ENCODE measurements at regions not wholly inside any gene's neighbourhood (a gene's known extent, or its start where the extent isn't known, plus 50 kb on each side); places are given as distances from the start of the nearest gene placed in this dataset.

GRCh38 chr4:79673898-79674297 lies 265.9 kb upstream of the GK2 start:
- no peaks in the 10 kb centered on the region for H3K9me2 ChIP-seq (replicated peaks; ENCODE audit: insufficient read depth)
- H3K4me1 ChIP-seq (ENCODE audit: insufficient read depth) = no peaks in the 10 kb centered on the region
- H3K79me2 ChIP-seq = no peaks in the 10 kb centered on the region
- H4K20me1 ChIP-seq (ENCODE audit: insufficient read depth, poor library complexity, severe bottlenecking) = no peaks in the 10 kb centered on the region
- no peaks in the 10 kb centered on the region for H3K9me3 ChIP-seq (ENCODE audit: low read depth)
- H3K36me3 ChIP-seq (replicated peaks; ENCODE audit: insufficient read depth, low read depth) = no peaks in the 10 kb centered on the region
- no peak for DNase-seq (ENCODE audit: low spot score)
- WGBS (ENCODE audit: low lambda C conversion rate, missing lambda C conversion rate) = 97% methylated on average over 3 of the region's 3 CpGs
- no peak overlapping the region for H3K4me3 ChIP-seq
- H2AFZ ChIP-seq = no peak overlapping the region
- no peak overlapping the region for H3K4me2 ChIP-seq
- H3K27me3 ChIP-seq = no peaks in the 10 kb centered on the region
- TF ChIP-seq CTCF (IDR thresholded peaks at IDR 0.05; ENCODE audit: poor library complexity) (no peak), EZH2phosphoT487 (IDR thresholded peaks at IDR 0.05; ENCODE audit: low read depth, severe bottlenecking, unreplicated experiment) (no peak), EZH2 (IDR thresholded peaks at IDR 0.05; ENCODE audit: borderline replicate concordance) (no peak)
- H3K27ac ChIP-seq = no peak overlapping the region

- no peaks in the 10 kb centered on the region for H3K4me1 ChIP-seq (ENCODE audit: insufficient read depth)
- no peaks in the 10 kb centered on the region for H3K9me2 ChIP-seq (replicated peaks; ENCODE audit: insufficient read depth)
- no peaks in the 10 kb centered on the region for H3K9me3 ChIP-seq (ENCODE audit: low read depth)
- no peaks in the 10 kb centered on the region for H4K20me1 ChIP-seq (ENCODE audit: insufficient read depth, poor library complexity, severe bottlenecking)
- 82% methylated on average over 7 of the region's 7 CpGs for WGBS (ENCODE audit: low lambda C conversion rate, missing lambda C conversion rate)
- H2AFZ ChIP-seq = no peak overlapping the region
- no peak overlapping the region for H3K4me3 ChIP-seq
- no peak overlapping the region for H3K27ac ChIP-seq
- no peaks in the 10 kb centered on the region for H3K27me3 ChIP-seq
- DNase-seq (ENCODE audit: low spot score) = no peak
- TF ChIP-seq CTCF (IDR thresholded peaks at IDR 0.05; ENCODE audit: poor library complexity) (no peak), EZH2 (IDR thresholded peaks at IDR 0.05; ENCODE audit: borderline replicate concordance) (no peak), EZH2phosphoT487 (IDR thresholded peaks at IDR 0.05; ENCODE audit: low read depth, severe bottlenecking, unreplicated experiment) (no peak)
- no peaks in the 10 kb centered on the region for H3K36me3 ChIP-seq (replicated peaks; ENCODE audit: insufficient read depth, low read depth)
- no peak overlapping the region for H3K4me2 ChIP-seq
- H3K79me2 ChIP-seq = no peaks in the 10 kb centered on the region
Measured at GRCh38 chr4:79673377-79673776, 265.3 kb upstream of the GK2 start.

GRCh38 chr4:79666875-79667274 lies 258.8 kb upstream of the GK2 start:
- Histone ChIP-seq H3K4me2 (no peak overlapping the region), H2AFZ (no peak overlapping the region), H3K79me2 (no peaks in the 10 kb centered on the region), H3K36me3 (replicated peaks; ENCODE audit: insufficient read depth, low read depth) (no peaks in the 10 kb centered on the region), H4K20me1 (ENCODE audit: insufficient read depth, poor library complexity, severe bottlenecking) (no peaks in the 10 kb centered on the region), H3K9me2 (replicated peaks; ENCODE audit: insufficient read depth) (no peaks in the 10 kb centered on the region), H3K4me1 (ENCODE audit: insufficient read depth) (no peaks in the 10 kb centered on the region), H3K27ac (no peak overlapping the region), H3K27me3 (no peaks in the 10 kb centered on the region), H3K4me3 (no peak overlapping the region), H3K9me3 (ENCODE audit: low read depth) (no peaks in the 10 kb centered on the region)
- no peak for TF ChIP-seq EZH2 (IDR thresholded peaks at IDR 0.05; ENCODE audit: borderline replicate concordance)
- no peak for TF ChIP-seq CTCF (IDR thresholded peaks at IDR 0.05; ENCODE audit: poor library complexity)
- TF ChIP-seq EZH2phosphoT487 (IDR thresholded peaks at IDR 0.05; ENCODE audit: low read depth, severe bottlenecking, unreplicated experiment) = no peak
- 97% methylated on average over 3 of the region's 3 CpGs for WGBS (ENCODE audit: low lambda C conversion rate, missing lambda C conversion rate)
- no peak for DNase-seq (ENCODE audit: low spot score)

- Histone ChIP-seq H2AFZ (no peak overlapping the region), H3K4me2 (no peak overlapping the region), H3K27me3 (no peaks in the 10 kb centered on the region), H4K20me1 (ENCODE audit: insufficient read depth, poor library complexity, severe bottlenecking) (no peaks in the 10 kb centered on the region), H3K9me2 (replicated peaks; ENCODE audit: insufficient read depth) (no peaks in the 10 kb centered on the region), H3K4me3 (no peak overlapping the region), H3K9me3 (ENCODE audit: low read depth) (no peaks in the 10 kb centered on the region), H3K36me3 (replicated peaks; ENCODE audit: insufficient read depth, low read depth) (no peaks in the 10 kb centered on the region), H3K4me1 (ENCODE audit: insufficient read depth) (no peaks in the 10 kb centered on the region), H3K79me2 (no peaks in the 10 kb centered on the region), H3K27ac (no peak overlapping the region)
- no peak for DNase-seq (ENCODE audit: low spot score)
- TF ChIP-seq EZH2phosphoT487 (IDR thresholded peaks at IDR 0.05; ENCODE audit: low read depth, severe bottlenecking, unreplicated experiment) = no peak
- no peak for TF ChIP-seq EZH2 (IDR thresholded peaks at IDR 0.05; ENCODE audit: borderline replicate concordance)
- no peak for TF ChIP-seq CTCF (IDR thresholded peaks at IDR 0.05; ENCODE audit: poor library complexity)
- 76% methylated on average over 1 of the region's 1 CpG for WGBS (ENCODE audit: low lambda C conversion rate, missing lambda C conversion rate)
Measured at GRCh38 chr4:79666112-79666511, 258.1 kb upstream of the GK2 start.

Measured in hepatocyte (in vitro differentiated cells).